ENCODE measurements at regions not wholly inside any gene's neighbourhood (a gene's known extent, or its start where the extent isn't known, plus 50 kb on each side); places are given as distances from the start of the nearest gene placed in this dataset.

DNA sequence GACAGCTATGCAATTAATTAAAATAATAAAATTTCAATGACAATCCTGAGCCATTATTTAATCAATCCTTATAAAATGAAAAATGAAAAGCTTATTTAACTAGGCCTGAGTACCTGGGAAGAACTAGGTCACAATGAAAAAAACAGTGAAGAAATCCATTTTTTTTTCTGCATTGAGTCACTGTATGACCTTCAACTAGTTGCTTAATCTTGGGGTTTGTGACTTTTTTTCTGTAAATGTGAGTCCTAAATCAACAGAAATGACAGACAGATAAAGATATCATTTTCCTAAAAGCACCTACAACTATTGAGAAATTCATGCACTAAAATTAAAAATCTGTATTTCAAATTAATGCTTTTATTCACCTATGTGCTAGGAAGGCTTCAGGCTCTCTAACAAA is 96.8 kb downstream of the TMEM26 start:
- no peak for DNase-seq

- DNase-seq, result no peak
Measured at GRCh38 chr10:61355211-61355610, 98.0 kb downstream of the TMEM26 start.

DNA sequence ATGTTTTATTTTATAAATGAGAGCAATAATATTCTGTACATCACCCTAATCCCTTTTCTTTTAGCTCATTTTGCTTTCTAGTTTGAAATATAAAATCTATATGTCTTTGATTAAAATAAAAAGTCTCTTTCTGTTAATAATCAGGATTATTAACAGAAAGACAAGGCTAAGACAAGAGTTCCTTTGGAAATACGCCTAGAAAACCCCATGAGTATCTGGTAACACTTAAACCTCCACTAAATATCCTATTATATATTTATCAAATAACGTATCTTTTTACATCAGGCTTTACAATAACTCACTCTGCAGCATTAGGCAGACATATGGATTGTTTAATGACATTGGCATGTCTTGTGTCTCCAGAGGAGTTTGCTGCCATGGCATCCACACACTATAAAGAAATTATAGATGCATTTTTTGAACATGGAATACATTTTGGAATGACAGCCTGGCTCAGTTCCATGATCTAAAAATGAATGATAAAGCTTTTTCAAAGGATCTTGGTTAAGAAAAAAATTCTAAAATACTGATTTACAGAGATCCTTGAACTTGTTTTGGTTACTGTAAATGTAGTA is 98.7 kb downstream of the TMEM26 start:
- no peak for DNase-seq

- no peak for DNase-seq
Measured at GRCh38 chr10:61350794-61351193, 102.4 kb downstream of the TMEM26 start.

GRCh38 chr10:61350068-61350467 is 103.1 kb downstream of the TMEM26 start:
- no peak for DNase-seq

- no peak for DNase-seq
Measured at GRCh38 chr10:61346796-61347413, 106.3 kb downstream of the TMEM26 start.

DNA sequence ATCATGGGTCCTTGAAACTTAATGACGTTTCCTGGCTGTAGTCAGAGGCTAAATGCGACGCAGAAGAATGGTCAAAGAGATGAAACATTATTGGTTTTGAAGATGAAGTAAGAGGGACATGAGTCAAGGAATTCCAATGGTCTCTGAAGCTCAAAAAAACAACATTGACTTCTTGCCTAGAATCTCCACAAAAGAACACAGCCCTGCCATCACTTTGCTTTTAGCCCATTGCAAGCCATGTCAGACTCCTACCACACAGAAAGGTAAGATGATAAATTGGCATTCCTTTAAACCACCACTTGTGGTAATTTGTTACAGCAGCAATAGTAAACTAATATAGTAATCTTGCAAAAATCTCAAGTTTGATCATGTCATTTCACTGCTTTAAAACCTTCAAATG is 109.4 kb downstream of the TMEM26 start:
- no peak for DNase-seq

DNA sequence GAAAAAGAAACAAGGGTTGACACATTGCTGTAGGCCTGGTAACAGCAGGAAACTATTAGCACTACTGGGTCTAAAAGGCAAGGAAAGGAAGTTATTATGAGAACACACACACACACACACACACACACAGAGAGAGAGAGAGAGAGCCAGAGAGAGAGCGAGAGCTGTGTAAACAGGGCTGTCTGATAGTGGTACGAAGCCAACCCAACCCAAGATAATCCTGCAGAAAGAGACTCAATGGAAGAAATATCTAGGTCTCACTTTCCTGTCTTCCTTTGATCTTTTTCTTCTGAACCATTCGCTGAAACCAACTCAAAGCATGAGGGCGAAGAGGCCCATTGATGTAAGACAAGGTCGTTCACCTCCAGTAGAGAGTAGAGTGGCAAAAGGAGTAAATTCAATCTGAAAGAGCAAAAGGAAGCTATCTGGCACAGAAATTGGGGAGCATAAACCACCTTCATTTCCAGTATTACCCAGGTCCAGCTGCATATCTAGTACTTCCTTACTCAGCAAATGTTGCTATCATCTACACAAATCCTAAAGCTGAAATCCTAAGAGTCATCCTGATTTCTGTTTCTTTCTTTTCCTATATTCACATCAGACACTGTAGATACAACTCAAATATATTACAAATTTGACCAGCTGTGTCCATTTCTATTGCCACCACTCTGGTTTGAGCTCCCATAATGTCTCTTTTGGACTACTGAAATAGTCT is 110.2 kb downstream of the TMEM26 start:
- DNase-seq, result no peak

DNA sequence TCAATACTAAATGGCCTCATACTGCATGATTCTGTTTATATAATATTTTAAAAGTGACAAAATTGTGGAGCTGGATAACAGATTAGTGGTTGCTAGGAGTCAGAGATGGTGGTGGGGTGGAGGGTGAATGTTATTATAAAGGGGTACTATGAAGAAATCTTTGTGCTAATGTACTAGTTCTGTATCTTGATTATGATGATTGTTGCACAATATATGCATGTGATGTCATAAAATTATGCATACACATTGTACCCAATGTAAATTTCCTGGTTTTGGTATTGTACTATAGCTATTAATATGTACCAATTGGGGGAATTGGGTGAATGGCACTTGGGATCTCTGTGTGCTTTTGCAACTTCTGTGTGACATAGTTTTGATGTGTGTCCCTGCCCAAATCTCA is 112.2 kb downstream of the TMEM26 start:
- no peak for DNase-seq

- no peak for DNase-seq
Measured at GRCh38 chr10:61338146-61338545, 115.0 kb downstream of the TMEM26 start.

GRCh38 chr10:61337741-61338140 is 115.4 kb downstream of the TMEM26 start:
- DNase-seq, result no peak

- no peak for DNase-seq
Measured at GRCh38 chr10:61336831-61337230, 116.3 kb downstream of the TMEM26 start.

DNA sequence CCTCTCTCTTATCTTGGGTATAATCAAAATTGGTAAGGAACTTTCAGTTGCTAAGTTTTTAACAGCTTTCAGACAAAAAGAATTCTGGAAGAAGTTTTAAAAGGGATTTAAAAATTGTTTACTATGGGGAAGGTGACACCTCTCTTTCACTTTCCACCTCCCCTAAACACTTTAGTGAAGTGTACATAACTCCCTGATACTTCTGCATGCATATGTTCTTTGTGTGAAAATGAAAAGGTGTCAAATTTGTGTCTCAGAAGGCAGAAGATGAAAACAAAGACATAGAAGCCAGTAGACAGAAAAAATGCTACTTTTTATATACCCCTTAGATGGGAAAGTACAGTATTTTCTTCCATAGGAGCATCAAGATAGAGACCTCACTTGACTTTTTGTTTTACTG is 117.8 kb downstream of the TMEM26 start:
- no peak for DNase-seq

GRCh38 chr10:61332581-61332980 is 120.6 kb downstream of the TMEM26 start:
- DNase-seq, result no peak

- no peak for DNase-seq
Measured at GRCh38 chr10:61330669-61331068, 122.5 kb downstream of the TMEM26 start.

GRCh38 chr10:61329854-61330253 is 123.3 kb downstream of the TMEM26 start:
- DNase-seq, result no peak

DNA sequence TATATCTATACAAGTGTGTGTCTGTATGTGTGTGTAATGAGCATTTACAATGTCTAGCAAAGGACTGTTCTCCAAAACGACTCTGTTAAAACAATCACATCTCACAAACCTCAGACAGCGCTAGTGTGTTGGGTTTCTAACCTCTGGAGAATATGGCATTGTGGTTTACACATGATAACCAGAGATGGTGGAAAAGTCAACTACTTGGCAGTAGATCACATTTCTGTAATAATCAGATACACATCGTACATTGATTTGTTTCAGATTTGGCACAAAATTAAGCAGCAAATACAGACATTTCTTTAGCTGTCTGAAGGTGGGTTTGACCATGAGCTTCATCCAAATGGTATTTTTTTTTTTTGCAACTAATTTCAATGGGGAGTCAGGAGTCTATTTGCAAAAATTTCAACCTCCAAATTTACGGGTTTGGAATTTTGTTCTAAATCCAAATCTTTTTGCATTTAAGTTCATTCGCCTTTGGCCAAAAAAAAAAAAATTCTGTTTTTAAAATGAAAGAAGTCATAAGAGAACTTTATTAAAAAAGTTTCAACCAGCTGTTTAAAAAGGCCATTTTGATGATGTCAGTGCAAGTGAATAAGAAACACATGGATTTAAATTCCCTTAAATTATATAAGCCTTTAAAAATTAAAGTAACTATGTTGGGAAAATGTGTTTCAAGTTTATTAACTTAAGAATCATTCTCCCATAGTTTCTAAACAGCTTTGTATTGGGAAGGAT is 127.8 kb downstream of the TMEM26 start:
- no peak for DNase-seq

GRCh38 chr10:61323726-61324125 is 129.5 kb downstream of the TMEM26 start:
- DNase-seq, result no peak

GRCh38 chr10:61321041-61321857 is 131.9 kb downstream of the TMEM26 start:
- DNase-seq, result no peak

GRCh38 chr10:61320257-61320587 is 133.0 kb downstream of the TMEM26 start:
- DNase-seq, result no peak

DNA sequence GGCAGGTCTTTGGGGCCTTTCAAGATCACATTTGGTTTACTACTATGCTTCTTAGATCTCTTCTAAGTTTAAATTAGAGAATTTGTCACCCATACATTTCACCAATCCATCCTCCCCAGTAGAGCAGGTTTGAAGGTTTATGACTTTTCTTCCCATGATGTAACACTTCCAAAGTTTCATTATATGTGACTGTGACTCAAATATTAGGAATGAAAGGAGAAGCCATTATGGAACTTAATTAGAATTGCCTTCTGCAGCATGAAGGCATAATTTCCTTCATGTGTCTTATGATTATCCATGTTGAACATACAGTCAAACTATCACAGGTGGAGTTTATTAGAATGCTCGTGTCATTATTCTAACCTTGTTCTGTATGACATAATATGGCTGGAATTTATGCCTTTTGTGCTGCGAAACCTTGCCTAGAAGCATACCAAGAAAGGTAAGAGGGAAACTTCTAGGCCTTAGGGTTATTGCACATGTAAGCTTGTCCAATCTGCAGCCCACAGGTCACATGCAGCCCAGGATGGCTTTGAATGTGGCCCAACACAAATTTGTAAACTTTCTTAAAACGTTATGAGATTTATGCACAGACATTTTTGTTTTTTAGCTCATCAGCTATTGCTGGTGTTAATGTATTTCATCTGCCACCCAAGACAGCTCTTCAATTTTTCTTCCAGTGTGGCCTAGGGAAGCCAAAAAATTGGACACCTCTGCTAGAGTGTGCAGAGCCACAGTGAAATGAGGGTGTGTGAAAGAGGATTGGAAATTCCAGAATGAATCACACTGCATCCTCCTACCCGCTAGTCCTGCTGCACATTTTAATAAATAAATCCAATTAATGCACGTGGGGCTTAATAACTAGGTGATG is 133.6 kb downstream of the TMEM26 start:
- no peak for DNase-seq

- no peak for DNase-seq
Measured at GRCh38 chr10:61318429-61318828, 134.8 kb downstream of the TMEM26 start.

All from activated CD4-positive, alpha-beta T cell treated with anti-CD3 and anti-CD28 coated beads, Interleukin-2, amount 50 U/mL, for 16 hours (primary cell).